Jurkat, Clone E6-1 (cell line): ENCODE measurements at regions not wholly inside any gene's neighbourhood (a gene's known extent, or its start where the extent isn't known, plus 50 kb on each side); places are given as distances from the start of the nearest gene placed in this dataset.

Experiments used
- DNase-seq: peaks from one replicate; pipeline ENCODE4 v3.0.0-alpha.2; 2011; ENCODE audit warnings: low read depth, low spot score
- H3K4me3 ChIP-seq: 2 replicates; pipeline ENCODE4 v1.5.1; 2011; ENCODE audit warnings: mild to moderate bottlenecking, low read length, control low read depth, moderate library complexity

GRCh38 chr2:841036-841435, 109.6 kb upstream of the SNTG2 start:
- no peak for DNase-seq
- H3K4me3 ChIP-seq = no peak overlapping the region

- no peak for DNase-seq
- H3K4me3 ChIP-seq = no peak overlapping the region
Measured at GRCh38 chr2:834233-834632, 116.4 kb upstream of the SNTG2 start.

GRCh38 chr2:833180-833579, 117.5 kb upstream of the SNTG2 start:
- DNase-seq = peak; percentile 80
- no peak overlapping the region for H3K4me3 ChIP-seq

- no peak for DNase-seq
- H3K4me3 ChIP-seq = no peak overlapping the region
Measured at GRCh38 chr2:832635-833034, 118.0 kb upstream of the SNTG2 start.

- no peak for DNase-seq
Measured at GRCh38 chr2:831622-832021, 119.0 kb upstream of the SNTG2 start.

GRCh38 chr2:831225-831536, 119.5 kb upstream of the SNTG2 start:
- no peak overlapping the region for H3K4me3 ChIP-seq
- DNase-seq = no peak

More at GRCh38 chr2:831622-832021, 119.0 kb upstream of the SNTG2 start:
- H3K4me3 ChIP-seq = no peak overlapping the region

- DNase-seq = no peak
- H3K4me3 ChIP-seq = no peak overlapping the region
Measured at GRCh38 chr2:830419-831224, 120.0 kb upstream of the SNTG2 start.

GRCh38 chr2:829047-829446, 121.6 kb upstream of the SNTG2 start:
- DNase-seq = no peak
- no peak overlapping the region for H3K4me3 ChIP-seq

- no peak for DNase-seq
- H3K4me3 ChIP-seq = no peak overlapping the region
Measured at GRCh38 chr2:824954-825353, 125.7 kb upstream of the SNTG2 start.

- DNase-seq = no peak
- H3K4me3 ChIP-seq = no peak overlapping the region
Measured at GRCh38 chr2:824524-824923, 126.1 kb upstream of the SNTG2 start.

- H3K4me3 ChIP-seq = no peak overlapping the region
- no peak for DNase-seq
Measured at GRCh38 chr2:821546-821945, 129.1 kb upstream of the SNTG2 start.

GRCh38 chr2:819601-820000, 131.0 kb upstream of the SNTG2 start:
- H3K4me3 ChIP-seq = no peak overlapping the region
- DNase-seq = no peak

GRCh38 chr2:819121-819520, 131.5 kb upstream of the SNTG2 start:
- no peak for DNase-seq
- no peak overlapping the region for H3K4me3 ChIP-seq

GRCh38 chr2:817336-818015, 133.2 kb upstream of the SNTG2 start:
- no peak for DNase-seq
- no peak overlapping the region for H3K4me3 ChIP-seq

GRCh38 chr2:816278-816677, 134.4 kb upstream of the SNTG2 start:
- no peak overlapping the region for H3K4me3 ChIP-seq
- no peak for DNase-seq

GRCh38 chr2:810397-810796, 133.2 kb upstream of the TMEM18 start:
- no peak overlapping the region for H3K4me3 ChIP-seq
- DNase-seq = no peak

- no peak for DNase-seq
- H3K4me3 ChIP-seq = no peak overlapping the region
Measured at GRCh38 chr2:807300-807699, 130.1 kb upstream of the TMEM18 start.

GRCh38 chr2:805664-806063, 128.5 kb upstream of the TMEM18 start:
- DNase-seq = no peak
- H3K4me3 ChIP-seq = no peak overlapping the region

GRCh38 chr2:797993-798392, 120.8 kb upstream of the TMEM18 start:
- no peak for DNase-seq
- H3K4me3 ChIP-seq = no peak overlapping the region

GRCh38 chr2:797556-797955, 120.3 kb upstream of the TMEM18 start:
- DNase-seq = no peak

More at GRCh38 chr2:797556-797955, 120.3 kb upstream of the TMEM18 start:
- no peak overlapping the region for H3K4me3 ChIP-seq
